PFSK-1 (cell line): ENCODE measurements at regions not wholly inside any gene's neighbourhood (a gene's known extent, or its start where the extent isn't known, plus 50 kb on each side); places are given as distances from the start of the nearest gene placed in this dataset.

Source experiments
- FOXP2 ChIP-seq: optimal IDR thresholded peaks from 2 replicates; pipeline ENCODE3; 2011; ENCODE audit warnings: borderline replicate concordance, control low read depth, inconsistent platforms; ENCODE audit not compliant: insufficient read depth; ENCODE audit errors: extremely low read length, extremely low read depth
- POLR2AphosphoS5 ChIP-seq: IDR thresholded peaks from 2 replicates; pipeline ENCODE4 v1.6.1; 2012; ENCODE audit warnings: low read depth, mild to moderate bottlenecking, control low read depth, low read length, moderate library complexity
- SIN3A ChIP-seq: IDR thresholded peaks from 2 replicates; pipeline ENCODE4 v1.6.1; 2012; ENCODE audit warnings: mild to moderate bottlenecking, low read length, moderate library complexity, borderline replicate concordance; ENCODE audit not compliant: insufficient read depth

DNA sequence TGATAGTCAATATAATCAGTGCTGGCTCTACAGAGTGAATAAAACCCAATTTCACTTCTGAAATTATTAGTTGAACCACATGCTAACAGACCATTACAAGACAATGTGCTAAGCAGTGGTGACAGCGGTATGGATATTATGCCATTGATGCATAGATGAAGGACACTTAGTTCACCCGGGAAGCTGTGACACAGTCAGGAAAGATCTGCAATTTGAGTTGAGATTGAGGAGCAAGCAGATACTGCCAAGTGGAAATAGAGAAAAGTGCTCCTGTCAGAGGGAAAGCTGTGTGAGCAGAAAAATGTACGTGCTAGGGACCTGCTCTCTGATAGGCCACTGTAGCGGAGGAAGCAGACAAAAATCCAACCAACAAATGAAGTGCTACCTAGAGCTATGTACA is 529.5 kb upstream of the CDH2 start:
- no peak for TF ChIP-seq SIN3A
- no peak for TF ChIP-seq POLR2AphosphoS5
- TF ChIP-seq FOXP2: no peak
